ENCODE measurements at regions not wholly inside any gene's neighbourhood (a gene's known extent, or its start where the extent isn't known, plus 50 kb on each side); places are given as distances from the start of the nearest gene placed in this dataset.

- Histone ChIP-seq H3K27me3 (no peaks in the 10 kb centered on the region), H3K27ac (no peak overlapping the region), H3K36me3 (no peaks in the 10 kb centered on the region), H3K4me1 (no peaks in the 10 kb centered on the region), H3K4me3 (no peak overlapping the region), H3K9me3 (no peaks in the 10 kb centered on the region)
- TF ChIP-seq POLR2A (IDR thresholded peaks at IDR 0.05) (no peak), POLR2AphosphoS5 (IDR thresholded peaks at IDR 0.05) (no peak), CTCF (IDR thresholded peaks at IDR 0.05) (no peak), EP300 (IDR thresholded peaks at IDR 0.05) (no peak)
- intact Hi-C loops (cut with DNase I), result no loop called here
- 86 to 90% methylated on average over 3 of the region's 3 CpGs for WGBS, 2 donors
- no peak for DNase-seq
These were observed 204.5 kb downstream of the DTHD1 start for GRCh38 chr4:36485885-36486284.

- TF ChIP-seq POLR2AphosphoS5 (IDR thresholded peaks at IDR 0.05) (no peak), CTCF (IDR thresholded peaks at IDR 0.05) (no peak), EP300 (IDR thresholded peaks at IDR 0.05) (no peak), POLR2A (IDR thresholded peaks at IDR 0.05) (no peak)
- WGBS, 2 donors, result 64 to 84% methylated on average over 2 of the region's 2 CpGs
- H3K36me3 ChIP-seq, result no peaks in the 10 kb centered on the region
- no peaks in the 10 kb centered on the region for H3K27me3 ChIP-seq
- H3K27ac ChIP-seq, result no peak overlapping the region
- intact Hi-C loops (cut with DNase I), result no loop called here
- no peak for DNase-seq
- no peak overlapping the region for H3K4me3 ChIP-seq
- H3K4me1 ChIP-seq, result no peaks in the 10 kb centered on the region
- no peaks in the 10 kb centered on the region for H3K9me3 ChIP-seq
These were observed 208.4 kb downstream of the DTHD1 start for GRCh38 chr4:36489798-36490197.

- WGBS, 2 donors, result 31 to 57% methylated on average over 1 of the region's 1 CpG
- Histone ChIP-seq H3K27ac (no peak overlapping the region), H3K4me1 (no peaks in the 10 kb centered on the region), H3K4me3 (no peak overlapping the region), H3K27me3 (no peaks in the 10 kb centered on the region), H3K9me3 (no peaks in the 10 kb centered on the region), H3K36me3 (no peaks in the 10 kb centered on the region)
- intact Hi-C loops (cut with DNase I), result no loop called here
- no peak for TF ChIP-seq POLR2AphosphoS5 (IDR thresholded peaks at IDR 0.05)
- no peak for TF ChIP-seq POLR2A (IDR thresholded peaks at IDR 0.05)
- TF ChIP-seq EP300 (IDR thresholded peaks at IDR 0.05), result no peak
- no peak for TF ChIP-seq CTCF (IDR thresholded peaks at IDR 0.05)
- DNase-seq, result no peak
These were observed 210.6 kb downstream of the DTHD1 start for GRCh38 chr4:36492041-36492440.

- Histone ChIP-seq H3K4me3 (no peak overlapping the region), H3K27ac (no peak overlapping the region), H3K4me1 (no peaks in the 10 kb centered on the region), H3K9me3 (no peaks in the 10 kb centered on the region), H3K36me3 (no peaks in the 10 kb centered on the region), H3K27me3 (no peaks in the 10 kb centered on the region)
- intact Hi-C loops (cut with DNase I), result no loop called here
- TF ChIP-seq POLR2A (IDR thresholded peaks at IDR 0.05) (no peak), CTCF (IDR thresholded peaks at IDR 0.05) (no peak), EP300 (IDR thresholded peaks at IDR 0.05) (no peak)
- DNase-seq, result no peak
- WGBS, 2 donors, result 88 to 92% methylated on average over 1 of the region's 1 CpG
These were observed 211.2 kb downstream of the DTHD1 start for GRCh38 chr4:36492590-36492989.

GRCh38 chr4:36493251-36493650, 211.8 kb downstream of the DTHD1 start:
- no peak for DNase-seq
- intact Hi-C loops (cut with DNase I), result no loop called here

More at GRCh38 chr4:36493251-36493650, 211.8 kb downstream of the DTHD1 start:
- H3K36me3 ChIP-seq, result no peaks in the 10 kb centered on the region
- H3K4me3 ChIP-seq, result no peak overlapping the region
- no peaks in the 10 kb centered on the region for H3K9me3 ChIP-seq
- no peaks in the 10 kb centered on the region for H3K27me3 ChIP-seq
- H3K27ac ChIP-seq, result no peak overlapping the region
- 72 to 82% methylated on average over 1 of the region's 1 CpG for WGBS, 2 donors
- TF ChIP-seq EP300 (IDR thresholded peaks at IDR 0.05), result no peak
- TF ChIP-seq POLR2AphosphoS5 (IDR thresholded peaks at IDR 0.05), result no peak
- no peak for TF ChIP-seq CTCF (IDR thresholded peaks at IDR 0.05)
- no peak for TF ChIP-seq POLR2A (IDR thresholded peaks at IDR 0.05)
- no peaks in the 10 kb centered on the region for H3K4me1 ChIP-seq

All from sigmoid colon (tissue), 6 donors.